ENCODE measurements at regions not wholly inside any gene's neighbourhood (a gene's known extent, or its start where the extent isn't known, plus 50 kb on each side); places are given as distances from the start of the nearest gene placed in this dataset.

DNA sequence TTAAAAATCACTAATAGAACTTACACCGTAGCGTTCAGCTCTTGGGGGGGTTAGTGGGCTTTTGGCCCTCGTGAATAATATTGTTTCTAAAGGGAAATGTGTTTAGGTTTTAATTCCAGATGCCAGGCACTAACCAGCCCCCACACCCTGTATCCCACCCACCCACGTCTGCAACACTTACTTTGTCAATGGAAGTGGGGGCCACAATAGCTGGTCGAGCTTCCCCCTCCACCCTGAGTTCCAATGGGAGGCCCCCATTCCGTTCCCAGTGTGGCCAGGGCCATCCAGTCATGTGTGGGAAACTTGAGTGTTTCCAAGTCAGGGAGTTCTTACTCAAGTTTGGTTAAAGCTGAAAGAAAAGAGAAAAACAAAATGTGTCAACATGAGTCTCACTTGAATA, 271.4 kb downstream of the ENC1 start:
- no peaks in the 10 kb centered on the region for H3K27me3 ChIP-seq
- H3K36me3 ChIP-seq: no peaks in the 10 kb centered on the region
- TF ChIP-seq CTCF (IDR thresholded peaks at IDR 0.05; ENCODE audit: low read depth, low read length): no peak
- H3K9me3 ChIP-seq (ENCODE audit: low read depth): no peaks in the 10 kb centered on the region
- H3K4me3 ChIP-seq: no peak overlapping the region
- H3K27ac ChIP-seq: no peak overlapping the region
- no peaks in the 10 kb centered on the region for H3K4me1 ChIP-seq (ENCODE audit: low read depth)
- no peak for DNase-seq (ENCODE audit: low read depth in 1 of 2, low spot score in 1 of 2)

GRCh38 chr5:74367934-74368333, 272.6 kb downstream of the ENC1 start:
- Histone ChIP-seq H3K4me1 (ENCODE audit: low read depth) (no peaks in the 10 kb centered on the region), H3K36me3 (no peaks in the 10 kb centered on the region), H3K27me3 (no peaks in the 10 kb centered on the region), H3K27ac (no peak overlapping the region), H3K9me3 (ENCODE audit: low read depth) (no peaks in the 10 kb centered on the region), H3K4me3 (no peak overlapping the region)
- no peak for DNase-seq (ENCODE audit: low read depth in 1 of 2, low spot score in 1 of 2)
- TF ChIP-seq CTCF (IDR thresholded peaks at IDR 0.05; ENCODE audit: low read depth, low read length): no peak

DNA sequence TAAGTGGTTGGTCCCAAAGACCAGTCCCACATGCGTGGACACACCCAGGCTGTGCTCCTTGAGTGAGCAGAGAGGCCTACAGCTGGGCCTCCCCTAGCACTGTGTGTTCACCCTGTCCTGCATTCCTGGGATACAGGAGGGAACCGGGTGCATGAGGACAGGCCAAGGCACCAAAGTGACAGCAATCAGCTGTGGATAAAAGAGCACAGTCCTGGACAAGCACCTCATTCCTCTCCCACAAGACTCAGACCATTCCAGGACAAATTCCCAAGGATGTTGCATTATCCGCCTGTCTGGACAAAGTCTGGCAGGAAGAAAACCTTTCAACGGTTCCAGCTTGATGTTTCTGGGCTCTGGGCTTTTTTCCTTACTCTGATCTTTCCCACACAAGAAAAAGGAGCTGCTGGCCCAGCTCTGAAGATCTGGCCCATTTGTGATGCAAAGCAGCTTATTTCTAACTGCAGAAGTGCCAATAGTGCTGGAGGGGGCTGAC, 273.2 kb downstream of the ENC1 start:
- no peak overlapping the region for H3K27ac ChIP-seq
- no peaks in the 10 kb centered on the region for H3K9me3 ChIP-seq (ENCODE audit: low read depth)
- no peak for DNase-seq (ENCODE audit: low read depth in 1 of 2, low spot score in 1 of 2)
- H3K4me3 ChIP-seq: no peak overlapping the region
- TF ChIP-seq CTCF (IDR thresholded peaks at IDR 0.05; ENCODE audit: low read depth, low read length): no peak
- no peaks in the 10 kb centered on the region for H3K27me3 ChIP-seq
- H3K36me3 ChIP-seq: no peaks in the 10 kb centered on the region
- no peaks in the 10 kb centered on the region for H3K4me1 ChIP-seq (ENCODE audit: low read depth)

- DNase-seq (ENCODE audit: low read depth in 1 of 2, low spot score in 1 of 2): no peak
- Histone ChIP-seq H3K27me3 (no peaks in the 10 kb centered on the region), H3K36me3 (no peaks in the 10 kb centered on the region), H3K27ac (no peak overlapping the region), H3K4me3 (no peak overlapping the region), H3K4me1 (ENCODE audit: low read depth) (no peaks in the 10 kb centered on the region), H3K9me3 (ENCODE audit: low read depth) (no peaks in the 10 kb centered on the region)
- TF ChIP-seq CTCF (IDR thresholded peaks at IDR 0.05; ENCODE audit: low read depth, low read length): no peak
Observed at GRCh38 chr5:74365723-74366122, 274.8 kb downstream of the ENC1 start.

- H3K4me1 ChIP-seq (ENCODE audit: low read depth): no peaks in the 10 kb centered on the region
- no peaks in the 10 kb centered on the region for H3K9me3 ChIP-seq (ENCODE audit: low read depth)
- no peaks in the 10 kb centered on the region for H3K27me3 ChIP-seq
- no peaks in the 10 kb centered on the region for H3K36me3 ChIP-seq
- no peak for TF ChIP-seq CTCF (IDR thresholded peaks at IDR 0.05; ENCODE audit: low read depth, low read length)
- no peak overlapping the region for H3K4me3 ChIP-seq
- no peak for DNase-seq (ENCODE audit: low read depth in 1 of 2, low spot score in 1 of 2)
- no peak overlapping the region for H3K27ac ChIP-seq
Observed at GRCh38 chr5:74364507-74364906, 276.0 kb downstream of the ENC1 start.

Data from cardiac muscle cell (in vitro differentiated cells and primary cell).